A549 (cell line): ENCODE measurements at regions not wholly inside any gene's neighbourhood (a gene's known extent, or its start where the extent isn't known, plus 50 kb on each side); places are given as distances from the start of the nearest gene placed in this dataset.

Experiments
- ATAC-seq, 2 experiments: fragments of 200-7000 bp in 1 of 2; fragments of >200 bp in 1 of 2; cut with Nextera tagmentation in 1 of 2; cut with Tn5 transposase in 1 of 2; 3 replicates each; pipeline versions ENCODE4 v1.8.0 to v1.9.1; 2018 to 2020; ENCODE audit warnings: mild to moderate bottlenecking in 1 of 2, moderate library complexity in 1 of 2
- CTCF ChIA-PET: fragments of 300-600 bp; sonication (Branson Sonifier 250); formaldehyde crosslinking; extraction: SDS; loops from one replicate; lab custom pipeline; 2021; ENCODE audit warnings: antibody characterized with exemption, inconsistent platforms; lab: Yijun Ruan, JAX
- POLR2A ChIA-PET: fragments of 350-600 bp; formaldehyde crosslinking; extraction: SDS; loops from one replicate; lab custom pipeline; 2021; ENCODE audit warnings: antibody characterized with exemption, inconsistent platforms; lab: Yijun Ruan, JAX
- DNase-seq, 2 experiments: peaks; one replicate each; pipeline versions ENCODE4 v3.0.0 to v3.0.0-alpha.2; 2011 to 2016; ENCODE audit warnings: low read depth in 1 of 2, low spot score in 1 of 2
- FAIRE-seq: peaks from 2 replicates; lab custom pipeline; 2011; peaks lifted over from hg19 to GRCh38; lab: Jason Lieb, UNC
- H3K27ac ChIP-seq, 2 experiments: fragments of >200 bp; sonication (Bioruptor Twin); formaldehyde crosslinking; 3 replicates each; pipeline ENCODE4 v1.5.1; 2016 to 2017
- H3K4me1 ChIP-seq: fragments of >200 bp; sonication (Bioruptor Twin); formaldehyde crosslinking; 3 replicates; pipeline ENCODE4 v1.6.1; 2016
- H3K4me2 ChIP-seq: fragments of >200 bp; sonication (Bioruptor Twin); formaldehyde crosslinking; 3 replicates; pipeline ENCODE4 v1.6.1; 2016
- H3K4me3 ChIP-seq: fragments of >200 bp; sonication (Bioruptor Twin); formaldehyde crosslinking; 3 replicates; pipeline ENCODE4 v1.5.1; 2016
- H3K9me3 ChIP-seq: fragments of >200 bp; sonication (Bioruptor Twin); formaldehyde crosslinking; 3 replicates; pipeline ENCODE4 v1.6.1; 2016
- BHLHE40 ChIP-seq: IDR thresholded peaks from 2 replicates; pipeline ENCODE4 v1.6.1; 2012; ENCODE audit warnings: low read depth, low read length, inconsistent platforms
- CBX8 ChIP-seq: fragments of 200-600 bp; sonication (generic); IDR thresholded peaks from 2 replicates; pipeline ENCODE4 v1.6.1; 2016
- CHD2 ChIP-seq: fragments of 150-350 bp; IDR thresholded peaks from 2 replicates; pipeline ENCODE4 v1.6.1; 2014; ENCODE audit warnings: low read length; ENCODE audit not compliant: partially characterized antibody
- EHF ChIP-seq: fragments of 250-450 bp; sonication (Bioruptor Pico); IDR thresholded peaks from 2 replicates; pipeline ENCODE4 v1.5.0; 2020; ENCODE audit warnings: mild to moderate bottlenecking
- EHMT2 ChIP-seq: fragments of 200-600 bp; sonication (generic); IDR thresholded peaks from 2 replicates; pipeline ENCODE4 v1.6.1; 2016; ENCODE audit warnings: antibody characterized with exemption, low read depth, mild to moderate bottlenecking, moderate library complexity
- EP300 ChIP-seq, 2 experiments: fragments of >200 bp; sonication (Bioruptor Twin); formaldehyde crosslinking; IDR thresholded peaks; 2 replicates in 1 of 2; 3 replicates in 1 of 2; pipeline ENCODE4 v1.6.1; 2016 to 2017
- FOXS1 ChIP-seq: fragments of 250-450 bp; sonication (Bioruptor Pico); IDR thresholded peaks from 2 replicates; pipeline ENCODE4 v1.5.0; 2020; ENCODE audit warnings: mild to moderate bottlenecking, moderate library complexity
- GATA3 ChIP-seq: IDR thresholded peaks from 2 replicates; pipeline ENCODE4 v1.6.1; 2012; ENCODE audit warnings: borderline replicate concordance
- HEYL ChIP-seq: fragments of 250-450 bp; sonication (Bioruptor Pico); IDR thresholded peaks from 2 replicates; pipeline ENCODE4 v1.8.0; 2021; ENCODE audit warnings: mild to moderate bottlenecking, moderate library complexity
- HOXB13 ChIP-seq: fragments of 250-450 bp; sonication (Bioruptor Pico); IDR thresholded peaks from 2 replicates; pipeline ENCODE4 v1.5.0; 2020; ENCODE audit warnings: low read depth, mild to moderate bottlenecking, moderate library complexity
- JUN ChIP-seq, 2 experiments: fragments of >200 bp; sonication (Bioruptor Twin); formaldehyde crosslinking; IDR thresholded peaks; 2 replicates in 1 of 2; 3 replicates in 1 of 2; pipeline ENCODE4 v1.6.1; 2016 to 2017
- MAFK ChIP-seq: fragments of 450-650 bp; IDR thresholded peaks from 2 replicates; pipeline ENCODE4 v1.6.1; 2014; ENCODE audit not compliant: partially characterized antibody
- MYC ChIP-seq: IDR thresholded peaks from 2 replicates; pipeline ENCODE4 v1.6.1; 2012; ENCODE audit warnings: mild to moderate bottlenecking, inconsistent platforms, low read length, improper control_type of control experiment, borderline replicate concordance
- NFE2L2 ChIP-seq: fragments of 150-350 bp; conservative IDR thresholded peaks from 2 replicates; pipeline ENCODE4 v1.6.1; 2014; ENCODE audit warnings: low read length
- PHF8 ChIP-seq: fragments of 200-600 bp; sonication (generic); IDR thresholded peaks from 2 replicates; pipeline ENCODE4 v1.6.1; 2016; ENCODE audit warnings: low read depth, mild to moderate bottlenecking, antibody characterized with exemption, moderate library complexity, borderline replicate concordance
- RAD21 ChIP-seq, 2 experiments: fragments of >200 bp in 1 of 2; sonication (Bioruptor Twin) in 1 of 2; formaldehyde crosslinking in 1 of 2; IDR thresholded peaks in 1 of 2; conservative IDR thresholded peaks in 1 of 2; 2 replicates in 1 of 2; 3 replicates in 1 of 2; pipeline ENCODE4 v1.6.1; 2012 to 2018; ENCODE audit warnings: inconsistent platforms in 1 of 2
- RFX5 ChIP-seq: fragments of 450-650 bp; IDR thresholded peaks from 2 replicates; pipeline ENCODE4 v1.7.1; 2014; ENCODE audit warnings: antibody characterized with exemption, mild to moderate bottlenecking, moderate library complexity
- SMC3 ChIP-seq: fragments of >200 bp; sonication (Bioruptor Twin); formaldehyde crosslinking; IDR thresholded peaks from 3 replicates; pipeline ENCODE4 v1.6.1; 2018; ENCODE audit warnings: inconsistent platforms
- ZSCAN20 ChIP-seq: fragments of 250-450 bp; sonication (Bioruptor Pico); IDR thresholded peaks from 2 replicates; pipeline ENCODE4 v1.8.0; 2022; ENCODE audit warnings: mild to moderate bottlenecking, moderate library complexity
- WGBS: methylation state at CpG from one replicate; pipeline ENCODE4 v1.1.6; 2017; ENCODE audit errors: missing lambda C conversion rate; 5-methylcytosine and 5-hydroxymethylcytosine counted together
- TF ChIP-seq, protein P1 (sequence below): fragments of 450-650 bp; IDR thresholded peaks from 2 replicates; pipeline ENCODE4 v1.6.1; 2014; ENCODE audit warnings: antibody characterized with exemption
- TF ChIP-seq, protein P2 (sequence below): fragments of >200 bp; sonication (Bioruptor Twin); formaldehyde crosslinking; IDR thresholded peaks from 3 replicates; pipeline ENCODE4 v1.6.1; 2016
- TF ChIP-seq, protein P3 (sequence below): fragments of 250-450 bp; sonication (Bioruptor Pico); IDR thresholded peaks from 2 replicates; pipeline ENCODE4 v1.5.0; 2021; ENCODE audit warnings: mild to moderate bottlenecking, moderate library complexity, borderline replicate concordance
- TF ChIP-seq, protein P4 (sequence below): fragments of 250-450 bp; sonication (Bioruptor Pico); IDR thresholded peaks from 2 replicates; pipeline ENCODE4 v1.5.0; 2020; ENCODE audit warnings: low read depth, mild to moderate bottlenecking, moderate library complexity
- TF ChIP-seq, protein P5 (sequence below): fragments of 150-350 bp; IDR thresholded peaks from 2 replicates; pipeline ENCODE4 v1.6.1; 2014; ENCODE audit warnings: low read depth, mild to moderate bottlenecking, low read length
- TF ChIP-seq, protein P6 (sequence below): fragments of 200-600 bp; sonication (generic); IDR thresholded peaks from 2 replicates; pipeline ENCODE4 v1.6.1; 2016; ENCODE audit warnings: antibody characterized with exemption, mild to moderate bottlenecking, moderate library complexity

DNA sequence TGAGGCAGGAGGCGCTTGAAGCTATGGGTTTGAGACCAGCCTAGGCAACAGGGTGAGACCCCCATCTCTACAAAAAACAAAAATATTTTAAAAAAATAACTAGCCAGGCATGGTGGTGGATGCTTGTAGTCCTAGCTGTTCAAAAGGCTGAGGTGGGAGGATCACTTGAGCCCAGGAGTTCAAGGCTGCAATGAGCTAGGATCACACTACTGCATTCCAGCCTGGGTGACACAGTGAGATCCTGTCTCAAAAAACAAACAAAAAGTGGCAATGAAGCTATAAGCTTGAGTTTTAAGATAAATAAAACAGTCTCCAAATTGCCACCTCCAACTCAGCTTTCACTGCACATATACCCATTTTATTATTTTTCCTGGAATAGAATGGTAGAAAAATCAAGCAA, 281.3 kb downstream of the IPMK start (continued):
- no peak for TF ChIP-seq BHLHE40
- no peak for TF ChIP-seq RFX5
- no peak for TF ChIP-seq CHD2

DNA sequence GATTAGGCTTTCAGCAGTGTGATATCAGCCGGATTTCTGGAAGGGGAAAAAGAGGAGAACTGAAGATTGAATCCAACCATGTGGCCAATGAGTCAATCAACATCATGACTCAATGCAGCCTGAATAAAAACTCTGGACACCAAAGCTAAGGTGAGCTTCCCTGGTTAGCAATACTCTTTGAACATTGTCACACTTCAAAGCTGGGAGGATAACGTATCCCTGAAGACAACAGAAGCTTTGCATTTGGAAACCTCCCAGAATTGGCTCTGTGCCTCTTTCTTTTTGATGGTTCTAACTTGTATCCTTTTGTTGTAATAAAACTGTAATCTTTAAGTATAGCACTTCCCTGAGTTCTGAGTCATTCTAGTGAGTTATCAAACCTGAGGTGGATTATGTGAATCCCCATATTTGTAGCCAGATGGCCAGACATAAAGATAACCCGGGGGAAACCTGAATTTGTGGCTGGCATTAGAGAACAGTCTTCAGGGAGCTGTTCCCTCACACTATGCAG, 284.4 kb downstream of the IPMK start:
- DNase-seq (no peak), FAIRE-seq (no peak), ATAC-seq (no peak)
- CTCF ChIA-PET: interaction anchor here (0.6 to 1.0 kb wide), 2 partner anchors 27 to 31 kb away, joined by 3 to 4 read pairs; no protein-coding TSS in a partner anchor
- Histone ChIP-seq H3K4me3 (no peak overlapping the region), H3K9me3 (no peaks in the 10 kb centered on the region), H3K4me1 (0 out of 3 replicates have a peak, but pooled peaks cover 4% of the 10 kb centered on the region), H3K4me2 (no peak overlapping the region), H3K27ac (no peak overlapping the region)
- 27% methylated on average over 3 of the region's 3 CpGs for WGBS
- POLR2A ChIA-PET: no interaction called here
- TF ChIP-seq, protein P1, sequence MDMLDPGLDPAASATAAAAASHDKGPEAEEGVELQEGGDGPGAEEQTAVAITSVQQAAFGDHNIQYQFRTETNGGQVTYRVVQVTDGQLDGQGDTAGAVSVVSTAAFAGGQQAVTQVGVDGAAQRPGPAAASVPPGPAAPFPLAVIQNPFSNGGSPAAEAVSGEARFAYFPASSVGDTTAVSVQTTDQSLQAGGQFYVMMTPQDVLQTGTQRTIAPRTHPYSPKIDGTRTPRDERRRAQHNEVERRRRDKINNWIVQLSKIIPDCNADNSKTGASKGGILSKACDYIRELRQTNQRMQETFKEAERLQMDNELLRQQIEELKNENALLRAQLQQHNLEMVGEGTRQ: no peak
- no peak for TF ChIP-seq RAD21 (conservative IDR thresholded peaks at IDR 0.05 in 1 of 2, IDR thresholded peaks at IDR 0.05 in 1 of 2)
- no peak for TF ChIP-seq MAFK
- TF ChIP-seq EHF (CRISPR knock-in tag): no peak
- TF ChIP-seq FOXS1: no peak
- TF ChIP-seq EHMT2: no peak
- TF ChIP-seq, protein P2, sequence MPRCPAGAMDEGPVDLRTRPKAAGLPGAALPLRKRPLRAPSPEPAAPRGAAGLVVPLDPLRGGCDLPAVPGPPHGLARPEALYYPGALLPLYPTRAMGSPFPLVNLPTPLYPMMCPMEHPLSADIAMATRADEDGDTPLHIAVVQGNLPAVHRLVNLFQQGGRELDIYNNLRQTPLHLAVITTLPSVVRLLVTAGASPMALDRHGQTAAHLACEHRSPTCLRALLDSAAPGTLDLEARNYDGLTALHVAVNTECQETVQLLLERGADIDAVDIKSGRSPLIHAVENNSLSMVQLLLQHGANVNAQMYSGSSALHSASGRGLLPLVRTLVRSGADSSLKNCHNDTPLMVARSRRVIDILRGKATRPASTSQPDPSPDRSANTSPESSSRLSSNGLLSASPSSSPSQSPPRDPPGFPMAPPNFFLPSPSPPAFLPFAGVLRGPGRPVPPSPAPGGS: no peak
- TF ChIP-seq, protein P3, sequence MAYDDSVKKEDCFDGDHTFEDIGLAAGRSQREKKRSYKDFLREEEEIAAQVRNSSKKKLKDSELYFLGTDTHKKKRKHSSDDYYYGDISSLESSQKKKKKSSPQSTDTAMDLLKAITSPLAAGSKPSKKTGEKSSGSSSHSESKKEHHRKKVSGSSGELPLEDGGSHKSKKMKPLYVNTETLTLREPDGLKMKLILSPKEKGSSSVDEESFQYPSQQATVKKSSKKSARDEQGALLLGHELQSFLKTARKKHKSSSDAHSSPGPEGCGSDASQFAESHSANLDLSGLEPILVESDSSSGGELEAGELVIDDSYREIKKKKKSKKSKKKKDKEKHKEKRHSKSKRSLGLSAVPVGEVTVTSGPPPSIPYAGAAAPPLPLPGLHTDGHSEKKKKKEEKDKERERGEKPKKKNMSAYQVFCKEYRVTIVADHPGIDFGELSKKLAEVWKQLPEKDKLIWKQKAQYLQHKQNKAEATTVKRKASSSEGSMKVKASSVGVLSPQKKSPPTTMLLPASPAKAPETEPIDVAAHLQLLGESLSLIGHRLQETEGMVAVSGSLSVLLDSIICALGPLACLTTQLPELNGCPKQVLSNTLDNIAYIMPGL (CRISPR knock-in tag): no peak
- TF ChIP-seq EP300 (IDR thresholded peaks at IDR 0.05): no peak
- no peak for TF ChIP-seq HOXB13 (CRISPR knock-in tag)
- no peak for TF ChIP-seq PHF8
- no peak for TF ChIP-seq HEYL (CRISPR knock-in tag)
- TF ChIP-seq ZSCAN20 (CRISPR knock-in tag): no peak
- TF ChIP-seq, all 56 proteins: peak for 0

DNA sequence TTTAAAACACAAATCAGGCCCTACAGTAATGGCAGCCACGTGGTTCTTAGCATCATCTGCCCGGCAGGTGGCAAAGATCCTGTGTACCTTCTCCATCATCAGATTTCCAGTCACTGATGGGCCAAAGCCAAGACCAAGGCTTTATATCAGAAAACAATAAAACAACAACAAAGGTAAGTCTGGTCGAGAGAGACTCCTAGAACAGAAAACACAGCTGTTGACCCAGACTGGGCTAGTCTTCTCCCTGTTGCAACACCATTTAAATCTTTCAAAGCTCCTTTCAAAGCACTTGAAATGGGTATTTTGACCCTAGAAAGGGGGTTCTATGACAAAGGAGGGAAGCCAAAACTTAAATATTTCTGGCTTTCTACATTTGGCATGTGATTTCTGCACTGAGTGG, 285.6 kb downstream of the IPMK start:
- Histone ChIP-seq H3K4me1 (0 out of 3 replicates have a peak, but pooled peaks cover 4% of the 10 kb centered on the region), H3K9me3 (no peaks in the 10 kb centered on the region), H3K27ac (no peak overlapping the region), H3K4me3 (no peak overlapping the region), H3K4me2 (no peak overlapping the region)
- no peak for DNase-seq
- no peak for FAIRE-seq
- no peak for ATAC-seq
- ChIA-PET POLR2A (no interaction called here), CTCF (interaction anchor here (1.0 kb wide), 2 partner anchors 11 to 26 kb away, joined by 3 to 4 read pairs; no protein-coding TSS in a partner anchor)
- 42% methylated on average over 3 of the region's 3 CpGs for WGBS
- TF ChIP-seq, protein P4, sequence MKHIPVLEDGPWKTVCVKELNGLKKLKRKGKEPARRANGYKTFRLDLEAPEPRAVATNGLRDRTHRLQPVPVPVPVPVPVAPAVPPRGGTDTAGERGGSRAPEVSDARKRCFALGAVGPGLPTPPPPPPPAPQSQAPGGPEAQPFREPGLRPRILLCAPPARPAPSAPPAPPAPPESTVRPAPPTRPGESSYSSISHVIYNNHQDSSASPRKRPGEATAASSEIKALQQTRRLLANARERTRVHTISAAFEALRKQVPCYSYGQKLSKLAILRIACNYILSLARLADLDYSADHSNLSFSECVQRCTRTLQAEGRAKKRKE (CRISPR knock-in tag): no peak
- TF ChIP-seq NFE2L2: no peak
- no peak for TF ChIP-seq GATA3
- TF ChIP-seq PHF8: no peak
- TF ChIP-seq CBX8: no peak
- TF ChIP-seq MYC: no peak
- TF ChIP-seq, protein P5, sequence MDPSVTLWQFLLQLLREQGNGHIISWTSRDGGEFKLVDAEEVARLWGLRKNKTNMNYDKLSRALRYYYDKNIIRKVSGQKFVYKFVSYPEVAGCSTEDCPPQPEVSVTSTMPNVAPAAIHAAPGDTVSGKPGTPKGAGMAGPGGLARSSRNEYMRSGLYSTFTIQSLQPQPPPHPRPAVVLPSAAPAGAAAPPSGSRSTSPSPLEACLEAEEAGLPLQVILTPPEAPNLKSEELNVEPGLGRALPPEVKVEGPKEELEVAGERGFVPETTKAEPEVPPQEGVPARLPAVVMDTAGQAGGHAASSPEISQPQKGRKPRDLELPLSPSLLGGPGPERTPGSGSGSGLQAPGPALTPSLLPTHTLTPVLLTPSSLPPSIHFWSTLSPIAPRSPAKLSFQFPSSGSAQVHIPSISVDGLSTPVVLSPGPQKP: no peak
- TF ChIP-seq JUN (IDR thresholded peaks at IDR 0.05): no peak
- no peak for TF ChIP-seq SMC3
- TF ChIP-seq, protein P6, sequence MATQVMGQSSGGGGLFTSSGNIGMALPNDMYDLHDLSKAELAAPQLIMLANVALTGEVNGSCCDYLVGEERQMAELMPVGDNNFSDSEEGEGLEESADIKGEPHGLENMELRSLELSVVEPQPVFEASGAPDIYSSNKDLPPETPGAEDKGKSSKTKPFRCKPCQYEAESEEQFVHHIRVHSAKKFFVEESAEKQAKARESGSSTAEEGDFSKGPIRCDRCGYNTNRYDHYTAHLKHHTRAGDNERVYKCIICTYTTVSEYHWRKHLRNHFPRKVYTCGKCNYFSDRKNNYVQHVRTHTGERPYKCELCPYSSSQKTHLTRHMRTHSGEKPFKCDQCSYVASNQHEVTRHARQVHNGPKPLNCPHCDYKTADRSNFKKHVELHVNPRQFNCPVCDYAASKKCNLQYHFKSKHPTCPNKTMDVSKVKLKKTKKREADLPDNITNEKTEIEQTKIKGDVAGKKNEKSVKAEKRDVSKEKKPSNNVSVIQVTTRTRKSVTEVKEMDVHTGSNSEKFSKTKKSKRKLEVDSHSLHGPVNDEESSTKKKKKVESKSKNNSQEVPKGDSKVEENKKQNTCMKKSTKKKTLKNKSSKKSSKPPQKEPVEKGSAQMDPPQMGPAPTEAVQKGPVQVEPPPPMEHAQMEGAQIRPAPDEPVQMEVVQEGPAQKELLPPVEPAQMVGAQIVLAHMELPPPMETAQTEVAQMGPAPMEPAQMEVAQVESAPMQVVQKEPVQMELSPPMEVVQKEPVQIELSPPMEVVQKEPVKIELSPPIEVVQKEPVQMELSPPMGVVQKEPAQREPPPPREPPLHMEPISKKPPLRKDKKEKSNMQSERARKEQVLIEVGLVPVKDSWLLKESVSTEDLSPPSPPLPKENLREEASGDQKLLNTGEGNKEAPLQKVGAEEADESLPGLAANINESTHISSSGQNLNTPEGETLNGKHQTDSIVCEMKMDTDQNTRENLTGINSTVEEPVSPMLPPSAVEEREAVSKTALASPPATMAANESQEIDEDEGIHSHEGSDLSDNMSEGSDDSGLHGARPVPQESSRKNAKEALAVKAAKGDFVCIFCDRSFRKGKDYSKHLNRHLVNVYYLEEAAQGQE: no peak
- no peak for TF ChIP-seq FOXS1
